ENCODE measurements at regions not wholly inside any gene's neighbourhood (a gene's known extent, or its start where the extent isn't known, plus 50 kb on each side); places are given as distances from the start of the nearest gene placed in this dataset.

DNA sequence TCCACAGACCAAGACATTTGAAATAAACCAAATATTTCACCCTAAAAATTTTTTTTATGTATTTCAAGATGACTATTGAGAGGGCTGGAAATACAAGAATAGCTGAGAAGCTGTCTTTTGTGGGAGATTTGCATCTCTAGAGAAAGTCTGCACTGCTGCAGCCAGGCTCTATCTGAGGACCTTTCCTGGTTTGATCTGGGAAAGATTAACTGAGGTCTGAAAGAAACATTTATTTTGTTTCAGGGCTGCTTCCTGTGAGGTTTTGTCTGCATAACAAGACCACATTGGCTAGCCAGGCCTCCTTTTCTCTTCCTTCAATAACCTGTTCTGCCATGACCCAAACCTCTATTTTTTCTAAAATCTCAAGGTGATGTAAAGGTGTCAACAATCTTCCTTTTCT lies 117.5 kb upstream of the ARHGEF26 start:
- no TSS peak for BruUV-seq (replicated peaks)
- Histone ChIP-seq H3K9ac (ENCODE audit: control insufficient read depth, insufficient read depth, low read length) (no peak overlapping the region), H3K4me2 (ENCODE audit: control insufficient read depth, insufficient read depth) (no peak overlapping the region), H3K4me3 (no peak overlapping the region), H3K79me2 (ENCODE audit: control insufficient read depth, insufficient read depth, low read length) (no peaks in the 10 kb centered on the region), H3K27me3 (replicated peaks in 1 of 2; ENCODE audit: control insufficient read depth in 2 of 2, insufficient read depth in 2 of 2, low read length in 1 of 2) (no peaks in the 10 kb centered on the region), H3K9me3 (replicated peaks; ENCODE audit: control insufficient read depth, insufficient read depth, low read length) (no peaks in the 10 kb centered on the region), H4K20me1 (ENCODE audit: control insufficient read depth, insufficient read depth) (no peaks in the 10 kb centered on the region), H3K36me3 (ENCODE audit: control insufficient read depth in 2 of 2, insufficient read depth in 2 of 2, low read length in 1 of 2) (no peaks in the 10 kb centered on the region), H3K27ac (ENCODE audit: control insufficient read depth, insufficient read depth) (no peak overlapping the region), H2AFZ (ENCODE audit: control insufficient read depth, low read depth, low read length) (no peak overlapping the region), H3K4me1 (ENCODE audit: control insufficient read depth, insufficient read depth, low read length) (no peaks in the 10 kb centered on the region)
- ATAC-seq (no peak), FAIRE-seq (no peak), DNase-seq (ENCODE audit: low read depth, low spot score) (no peak)
- intact Hi-C loops (cut with micrococcal nuclease; ENCODE audit: unreplicated experiment) = no loop called here
- TF ChIP-seq POU2F2 (IDR thresholded peaks at IDR 0.05; ENCODE audit: borderline replicate concordance, low read depth, low read length) = no peak
- TF ChIP-seq, protein P1, sequence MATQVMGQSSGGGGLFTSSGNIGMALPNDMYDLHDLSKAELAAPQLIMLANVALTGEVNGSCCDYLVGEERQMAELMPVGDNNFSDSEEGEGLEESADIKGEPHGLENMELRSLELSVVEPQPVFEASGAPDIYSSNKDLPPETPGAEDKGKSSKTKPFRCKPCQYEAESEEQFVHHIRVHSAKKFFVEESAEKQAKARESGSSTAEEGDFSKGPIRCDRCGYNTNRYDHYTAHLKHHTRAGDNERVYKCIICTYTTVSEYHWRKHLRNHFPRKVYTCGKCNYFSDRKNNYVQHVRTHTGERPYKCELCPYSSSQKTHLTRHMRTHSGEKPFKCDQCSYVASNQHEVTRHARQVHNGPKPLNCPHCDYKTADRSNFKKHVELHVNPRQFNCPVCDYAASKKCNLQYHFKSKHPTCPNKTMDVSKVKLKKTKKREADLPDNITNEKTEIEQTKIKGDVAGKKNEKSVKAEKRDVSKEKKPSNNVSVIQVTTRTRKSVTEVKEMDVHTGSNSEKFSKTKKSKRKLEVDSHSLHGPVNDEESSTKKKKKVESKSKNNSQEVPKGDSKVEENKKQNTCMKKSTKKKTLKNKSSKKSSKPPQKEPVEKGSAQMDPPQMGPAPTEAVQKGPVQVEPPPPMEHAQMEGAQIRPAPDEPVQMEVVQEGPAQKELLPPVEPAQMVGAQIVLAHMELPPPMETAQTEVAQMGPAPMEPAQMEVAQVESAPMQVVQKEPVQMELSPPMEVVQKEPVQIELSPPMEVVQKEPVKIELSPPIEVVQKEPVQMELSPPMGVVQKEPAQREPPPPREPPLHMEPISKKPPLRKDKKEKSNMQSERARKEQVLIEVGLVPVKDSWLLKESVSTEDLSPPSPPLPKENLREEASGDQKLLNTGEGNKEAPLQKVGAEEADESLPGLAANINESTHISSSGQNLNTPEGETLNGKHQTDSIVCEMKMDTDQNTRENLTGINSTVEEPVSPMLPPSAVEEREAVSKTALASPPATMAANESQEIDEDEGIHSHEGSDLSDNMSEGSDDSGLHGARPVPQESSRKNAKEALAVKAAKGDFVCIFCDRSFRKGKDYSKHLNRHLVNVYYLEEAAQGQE (IDR thresholded peaks at IDR 0.05; ENCODE audit: low read depth, low read length) = no peak
- no peak for TF ChIP-seq RELB (IDR thresholded peaks at IDR 0.05; ENCODE audit: low read depth)
- no peak for TF ChIP-seq KLF5 (IDR thresholded peaks at IDR 0.05; ENCODE audit: partially characterized antibody)
- no peak for TF ChIP-seq ZBTB4 (CRISPR knock-in tag; IDR thresholded peaks at IDR 0.05)
- POLR2A ChIA-PET = no interaction called here
- SMC1A ChIA-PET (ENCODE audit: uncharacterized antibody, unreplicated experiment) = no interaction called here
- CTCF ChIA-PET = no interaction called here
- RAD21 ChIA-PET (ENCODE audit: unreplicated experiment) = no interaction called here
- in situ Hi-C loops (cut with MboI) = no loop called here

All from GM12878 (cell line).